WI38 (cell line): ENCODE measurements at regions not wholly inside any gene's neighbourhood (a gene's known extent, or its start where the extent isn't known, plus 50 kb on each side); places are given as distances from the start of the nearest gene placed in this dataset.

Experiments used
- H3K4me3 ChIP-seq: 2 replicates; pipeline ENCODE4 v1.5.1; 2011; ENCODE audit warnings: low read depth, mild to moderate bottlenecking, control low read depth, low read length
- CTCF ChIP-seq: IDR thresholded peaks from 2 replicates; pipeline ENCODE4 v1.5.1; 2012; ENCODE audit warnings: low read depth, mild to moderate bottlenecking, control low read depth, low read length

- no peak for TF ChIP-seq CTCF
- H3K4me3 ChIP-seq = peak overlapping the region; percentile 78
Observed at GRCh38 chr18:34978953-34979608, 62.1 kb upstream of the MAPRE2 start.

- no peak for TF ChIP-seq CTCF
- H3K4me3 ChIP-seq = no peak overlapping the region
Observed at GRCh38 chr18:34981487-34981886, 59.7 kb upstream of the MAPRE2 start.

- TF ChIP-seq CTCF = no peak
- H3K4me3 ChIP-seq = no peak overlapping the region
Observed at GRCh38 chr18:34985963-34986362, 55.2 kb upstream of the MAPRE2 start.

GRCh38 chr18:34990597-34990996, 50.6 kb upstream of the MAPRE2 start:
- no peak for TF ChIP-seq CTCF
- H3K4me3 ChIP-seq = no peak overlapping the region

DNA sequence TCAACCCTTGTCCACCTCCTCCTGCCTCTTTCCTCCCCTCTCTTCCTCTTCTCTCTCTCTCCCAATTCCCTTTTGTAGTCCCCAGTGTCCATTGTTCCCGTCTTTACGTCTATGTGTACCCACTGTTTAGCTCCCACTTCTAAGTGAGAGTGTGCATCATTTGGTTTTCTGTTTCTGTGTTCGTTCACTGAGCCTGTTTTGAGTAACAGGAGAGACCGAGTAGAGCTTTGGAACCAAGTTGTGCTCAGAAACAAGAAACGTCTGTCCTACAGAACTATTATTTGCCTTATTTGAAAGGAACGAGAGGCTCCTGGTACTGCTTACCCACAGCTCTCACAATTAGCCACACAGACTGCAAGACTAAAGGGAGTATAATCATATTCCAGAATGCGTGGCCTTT, 50.1 kb upstream of the MAPRE2 start:
- no peak for TF ChIP-seq CTCF

More for the DNA sequence above, 50.1 kb upstream of the MAPRE2 start:
- no peak overlapping the region for H3K4me3 ChIP-seq
